ENCODE measurements at regions not wholly inside any gene's neighbourhood (a gene's known extent, or its start where the extent isn't known, plus 50 kb on each side); places are given as distances from the start of the nearest gene placed in this dataset.

DNA sequence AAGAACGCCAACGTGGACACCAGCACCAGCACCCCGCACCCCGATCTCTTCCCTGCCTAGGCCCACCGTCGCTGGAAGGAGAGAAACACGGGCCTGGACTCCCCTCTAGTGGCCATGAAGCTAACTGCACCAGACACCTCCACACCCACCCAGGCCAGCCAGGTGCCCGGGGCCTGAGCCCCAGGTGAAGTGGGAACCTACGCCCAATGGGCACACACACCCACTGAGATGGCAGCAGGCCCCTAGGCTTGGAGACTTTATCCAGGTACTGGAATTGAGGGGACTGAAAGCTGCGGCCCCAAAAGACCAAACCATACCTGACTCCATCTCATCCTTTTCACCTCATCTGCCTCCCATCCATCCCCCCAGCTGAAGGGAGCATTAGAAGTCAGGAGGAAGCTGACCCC, 81.0 kb downstream of the BUD13 start:
- Mint-ChIP-seq H3K27me3 (ENCODE audit: low read depth) (peaks cover 13% of the 10 kb centered on the region), H3K9me3 (no peaks in the 10 kb centered on the region), H3K4me1 (peaks cover 42% of the 10 kb centered on the region), H3K4me3 (no peak overlapping the region), H3K36me3 (no peaks in the 10 kb centered on the region), H3K27ac (no peak overlapping the region)
- TF ChIP-seq, protein P1, sequence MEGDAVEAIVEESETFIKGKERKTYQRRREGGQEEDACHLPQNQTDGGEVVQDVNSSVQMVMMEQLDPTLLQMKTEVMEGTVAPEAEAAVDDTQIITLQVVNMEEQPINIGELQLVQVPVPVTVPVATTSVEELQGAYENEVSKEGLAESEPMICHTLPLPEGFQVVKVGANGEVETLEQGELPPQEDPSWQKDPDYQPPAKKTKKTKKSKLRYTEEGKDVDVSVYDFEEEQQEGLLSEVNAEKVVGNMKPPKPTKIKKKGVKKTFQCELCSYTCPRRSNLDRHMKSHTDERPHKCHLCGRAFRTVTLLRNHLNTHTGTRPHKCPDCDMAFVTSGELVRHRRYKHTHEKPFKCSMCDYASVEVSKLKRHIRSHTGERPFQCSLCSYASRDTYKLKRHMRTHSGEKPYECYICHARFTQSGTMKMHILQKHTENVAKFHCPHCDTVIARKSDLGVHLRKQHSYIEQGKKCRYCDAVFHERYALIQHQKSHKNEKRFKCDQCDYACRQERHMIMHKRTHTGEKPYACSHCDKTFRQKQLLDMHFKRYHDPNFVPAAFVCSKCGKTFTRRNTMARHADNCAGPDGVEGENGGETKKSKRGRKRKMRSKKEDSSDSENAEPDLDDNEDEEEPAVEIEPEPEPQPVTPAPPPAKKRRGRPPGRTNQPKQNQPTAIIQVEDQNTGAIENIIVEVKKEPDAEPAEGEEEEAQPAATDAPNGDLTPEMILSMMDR (IDR thresholded peaks at IDR 0.05; ENCODE audit: unreplicated experiment), result peak; percentile 81
- peak in 1 of 2 experiments; percentile 76 for DNase-seq (ENCODE audit: low spot score in 2 of 2, unreplicated experiment in 2 of 2)

DNA sequence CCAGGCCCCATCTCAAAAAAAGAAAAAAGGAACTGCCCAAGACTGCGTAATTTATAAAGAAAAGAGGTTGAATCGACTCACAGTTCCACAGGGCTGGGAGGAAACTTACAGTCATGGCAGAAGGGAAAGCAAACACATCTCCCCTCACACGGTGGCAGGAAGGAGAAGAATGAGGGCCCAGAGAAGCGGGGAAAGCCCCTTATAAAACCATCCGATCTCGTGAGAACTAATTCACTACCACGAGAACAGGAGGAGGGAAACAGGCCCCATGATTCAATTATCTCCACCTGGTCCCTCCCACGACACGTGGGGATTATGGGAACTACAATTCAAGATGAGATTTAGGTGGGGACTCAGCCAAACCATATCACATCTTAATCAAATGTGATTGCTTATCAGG, 82.2 kb downstream of the BUD13 start:
- H3K27ac Mint-ChIP-seq, result no peak overlapping the region

DNA sequence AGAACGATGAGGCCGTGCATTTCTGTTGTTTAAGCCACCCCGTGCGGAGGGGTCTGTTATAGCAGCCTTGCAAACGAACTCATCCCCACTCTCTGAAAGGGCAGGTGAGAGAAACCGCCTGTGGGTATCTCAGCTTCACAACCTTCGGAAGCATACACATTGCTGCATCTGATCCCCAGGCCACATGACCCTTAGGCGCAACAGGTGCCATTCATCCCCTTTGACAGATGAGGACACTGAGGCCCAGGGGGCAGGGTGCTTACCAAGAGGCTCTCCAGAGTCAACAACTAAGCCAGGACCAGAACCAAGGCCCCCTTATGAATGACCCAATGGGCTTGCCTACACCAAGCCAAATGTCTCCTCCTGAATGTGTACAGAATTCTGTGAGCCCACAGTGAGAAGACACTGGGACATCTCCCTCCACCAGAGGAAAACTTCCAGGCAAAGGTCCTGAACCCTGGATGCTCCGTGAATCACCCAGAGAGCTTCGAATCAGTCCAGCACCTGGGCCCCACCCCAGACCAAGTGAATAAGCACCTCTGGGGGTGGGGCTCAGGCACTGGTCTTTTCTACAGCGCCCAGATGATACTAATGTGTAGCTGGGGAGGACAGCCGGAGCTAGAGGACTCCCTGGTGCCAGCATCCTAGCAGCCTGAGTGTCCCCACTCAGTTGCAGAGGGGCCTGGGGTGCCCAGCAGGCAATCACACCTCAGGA, 83.2 kb downstream of the BUD13 start:
- Mint-ChIP-seq H3K36me3 (no peaks in the 10 kb centered on the region), H3K27ac (no peak overlapping the region), H3K4me3 (no peak overlapping the region), H3K9me3 (no peaks in the 10 kb centered on the region), H3K4me1 (peaks cover 40% of the 10 kb centered on the region), H3K27me3 (ENCODE audit: low read depth) (peaks cover 3% of the 10 kb centered on the region)
- TF ChIP-seq, protein P1 (IDR thresholded peaks at IDR 0.05; ENCODE audit: unreplicated experiment), result no peak
- no peak for DNase-seq (ENCODE audit: low spot score in 2 of 2, unreplicated experiment in 2 of 2)

More for the DNA sequence above, 82.2 kb downstream of the BUD13 start:
- TF ChIP-seq, protein P1 (IDR thresholded peaks at IDR 0.05; ENCODE audit: unreplicated experiment), result no peak
- Mint-ChIP-seq H3K27me3 (ENCODE audit: low read depth) (peaks cover 7% of the 10 kb centered on the region), H3K4me3 (no peak overlapping the region), H3K4me1 (peaks cover 40% of the 10 kb centered on the region), H3K36me3 (no peaks in the 10 kb centered on the region), H3K9me3 (no peaks in the 10 kb centered on the region)
- no peak for DNase-seq (ENCODE audit: low spot score in 2 of 2, unreplicated experiment in 2 of 2)

DNA sequence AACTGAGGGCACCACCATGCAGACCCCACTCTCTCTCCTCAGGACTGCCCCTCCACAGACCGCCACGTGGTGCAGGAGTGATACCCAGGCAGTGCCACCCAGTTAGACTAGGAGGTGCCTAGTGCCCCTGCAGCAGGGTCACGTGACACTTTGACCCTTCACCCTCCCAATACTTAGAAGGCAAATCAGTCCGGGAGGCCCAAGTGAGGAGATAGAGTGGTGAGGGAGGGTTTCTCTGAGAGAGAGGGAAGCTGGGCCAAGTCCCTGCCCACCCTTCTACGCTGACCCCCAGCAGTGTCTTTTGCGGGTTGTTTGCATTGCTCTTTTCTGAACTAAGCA, 84.6 kb downstream of the BUD13 start:
- peaks cover 6% of the 10 kb centered on the region for H3K27me3 Mint-ChIP-seq (ENCODE audit: low read depth)
- peaks cover 28% of the 10 kb centered on the region for H3K4me1 Mint-ChIP-seq
- TF ChIP-seq, protein P1 (IDR thresholded peaks at IDR 0.05; ENCODE audit: unreplicated experiment), result no peak
- H3K27ac Mint-ChIP-seq, result no peak overlapping the region
- DNase-seq (ENCODE audit: low spot score in 2 of 2, unreplicated experiment in 2 of 2), result no peak
- H3K36me3 Mint-ChIP-seq, result no peaks in the 10 kb centered on the region
- H3K9me3 Mint-ChIP-seq, result peaks cover 11% of the 10 kb centered on the region
- H3K4me3 Mint-ChIP-seq, result no peak overlapping the region

DNA sequence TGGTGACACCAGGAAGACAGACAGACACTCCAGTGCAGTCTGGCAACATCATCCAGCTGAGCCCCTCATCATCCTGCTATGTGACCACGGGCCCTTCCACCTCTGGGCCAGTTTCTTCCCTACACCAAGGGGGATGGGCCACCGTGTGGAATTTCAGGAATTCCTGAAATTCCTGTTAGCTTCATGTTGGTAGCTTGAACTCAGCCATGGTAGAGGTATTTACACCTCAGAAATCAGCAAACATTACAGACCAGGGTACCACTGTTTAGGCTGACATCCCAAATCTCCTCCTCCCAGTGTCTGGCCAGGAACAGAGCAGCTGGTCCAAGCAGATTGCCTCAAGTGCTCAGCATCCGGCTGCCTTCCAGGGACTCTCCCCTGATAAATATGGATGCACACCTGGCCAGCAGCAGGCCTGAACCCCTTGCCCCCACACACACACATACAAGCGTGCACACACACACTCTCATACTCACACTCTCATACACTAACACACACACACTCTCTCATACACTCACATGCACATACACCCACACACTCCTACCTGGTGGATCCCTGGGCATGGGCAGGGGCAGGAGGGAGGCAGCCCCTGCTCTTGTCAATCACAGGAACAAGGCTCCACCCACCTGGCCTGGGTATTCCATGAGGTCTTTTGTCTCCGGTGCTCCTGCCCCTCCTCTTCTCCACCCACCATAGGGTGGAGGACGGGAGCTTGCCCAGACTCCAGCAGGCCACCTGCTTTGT, 85.2 kb downstream of the BUD13 start:
- no peaks in the 10 kb centered on the region for H3K36me3 Mint-ChIP-seq
- peaks cover 25% of the 10 kb centered on the region for H3K4me1 Mint-ChIP-seq
- no peak overlapping the region for H3K27ac Mint-ChIP-seq
- no peak overlapping the region for H3K4me3 Mint-ChIP-seq
- peaks cover 7% of the 10 kb centered on the region for H3K27me3 Mint-ChIP-seq (ENCODE audit: low read depth)
- no peak for DNase-seq (ENCODE audit: low spot score in 2 of 2, unreplicated experiment in 2 of 2)
- TF ChIP-seq, protein P1 (IDR thresholded peaks at IDR 0.05; ENCODE audit: unreplicated experiment), result no peak
- peaks cover 13% of the 10 kb centered on the region for H3K9me3 Mint-ChIP-seq

All from mesothelial cell of epicardium (in vitro differentiated cells).